Spleen (tissue), 11 donors: ENCODE measurements at regions not wholly inside any gene's neighbourhood (a gene's known extent, or its start where the extent isn't known, plus 50 kb on each side); places are given as distances from the start of the nearest gene placed in this dataset.
A peak's percentile ranks its signal among the peaks of the same experiment; 100 is the strongest.

Experiments used
- DNase-seq: peaks from one replicate; pipeline ENCODE4 v3.0.0-alpha.2; 2020
- H3K27ac ChIP-seq, 8 donors: fragments of 200-600 bp; sonication (generic) in 7 of 8; 1 replicate in 4 of 8; 2 replicates in 4 of 8; pipeline versions ENCODE4 v1.5.0 to v1.8.0; 2016 to 2021; ENCODE audit warnings: inconsistent platforms in 4 of 8, mild to moderate bottlenecking in 4 of 8, moderate library complexity in 1 of 8
- H3K27me3 ChIP-seq, 7 donors: fragments of 200-600 bp; sonication (generic) in 6 of 7; replicated peaks in 1 of 7; 1 replicate in 4 of 7; 2 replicates in 3 of 7; pipeline versions ENCODE4 v1.5.0 to v1.8.0; 2016 to 2021; ENCODE audit warnings: inconsistent platforms in 3 of 7, mild to moderate bottlenecking in 1 of 7
- H3K36me3 ChIP-seq, 6 donors: fragments of 200-600 bp; sonication (generic) in 5 of 6; 1 replicate in 4 of 6; 2 replicates in 2 of 6; pipeline versions ENCODE4 v1.5.0 to v1.8.0; 2016 to 2021; ENCODE audit warnings: inconsistent platforms in 2 of 6
- H3K4me1 ChIP-seq, 6 donors: fragments of 200-600 bp; sonication (generic) in 5 of 6; 1 replicate in 3 of 6; 2 replicates in 3 of 6; pipeline versions ENCODE4 v1.5.0 to v1.8.0; 2016 to 2021; ENCODE audit warnings: inconsistent platforms in 3 of 6
- H3K4me3 ChIP-seq, 8 donors: fragments of 200-600 bp; sonication (generic) in 7 of 8; 1 replicate in 4 of 8; 2 replicates in 4 of 8; pipeline versions ENCODE4 v1.5.0 to v1.8.0; 2016 to 2021; ENCODE audit warnings: inconsistent platforms in 4 of 8, mild to moderate bottlenecking in 4 of 8, moderate library complexity in 2 of 8
- H3K9me3 ChIP-seq, 8 donors: fragments of 200-600 bp; sonication (generic) in 7 of 8; 1 replicate in 4 of 8; 2 replicates in 4 of 8; pipeline versions ENCODE4 v1.5.0 to v1.8.0; 2016 to 2021; ENCODE audit warnings: inconsistent platforms in 4 of 8
- CTCF ChIP-seq, 11 experiments: fragments of 200-600 bp in 7 of 11; fragments of 450-650 bp in 4 of 11; sonication (generic) in 4 of 11; IDR thresholded peaks in 8 of 11; conservative IDR thresholded peaks in 3 of 11; 1 replicate in 7 of 11; 2 replicates in 4 of 11; pipeline versions ENCODE4 v1.4.0 to v1.8.0; 2016 to 2021; ENCODE audit warnings: antibody characterized with exemption in 11 of 11, inconsistent platforms in 4 of 11, mild to moderate bottlenecking in 1 of 11
- POLR2A ChIP-seq, 3 donors: fragments of 450-650 bp; IDR thresholded peaks; one replicate each; pipeline ENCODE4 v1.5.1; 2017; ENCODE audit warnings: antibody characterized with exemption in 3 of 3, mild to moderate bottlenecking in 1 of 3
- POLR2AphosphoS5 ChIP-seq, 3 donors: sonication (generic); formaldehyde crosslinking; IDR thresholded peaks; one replicate each; pipeline ENCODE4 v1.5.1; 2017; ENCODE audit warnings: antibody characterized with exemption in 3 of 3
- WGBS, 5 donors: extraction: QIAGEN DNeasy Blood & Tissue Kit in 3 of 5; methylation state at CpG; one replicate each; pipeline versions ENCODE4 v1.1.5 to v1.1.7; 2013 to 2018; 5-methylcytosine and 5-hydroxymethylcytosine counted together
- intact Hi-C: fragments of 100-400 bp; cut with DNase I; formaldehyde crosslinking; loops from one replicate; pipeline ENCODE4 v1.15.0; 2023; ENCODE audit warnings: low total_unique reads
- donor health status: healthy with polysubstance abuse.
- donor health status: DM: no; HTN: no; CAD: no; lungs with moderate emphysema.
- donor health status: DM: no; HTN: no; CAD: no.
- donor health status: Bipolar disorder and iron deficiency.
- donor health status: healthy.
- donor health status: DM: no; HTN: no; CAD: no.
- donor health status: DM: yes; HTN: yes; CAD: no.

DNA sequence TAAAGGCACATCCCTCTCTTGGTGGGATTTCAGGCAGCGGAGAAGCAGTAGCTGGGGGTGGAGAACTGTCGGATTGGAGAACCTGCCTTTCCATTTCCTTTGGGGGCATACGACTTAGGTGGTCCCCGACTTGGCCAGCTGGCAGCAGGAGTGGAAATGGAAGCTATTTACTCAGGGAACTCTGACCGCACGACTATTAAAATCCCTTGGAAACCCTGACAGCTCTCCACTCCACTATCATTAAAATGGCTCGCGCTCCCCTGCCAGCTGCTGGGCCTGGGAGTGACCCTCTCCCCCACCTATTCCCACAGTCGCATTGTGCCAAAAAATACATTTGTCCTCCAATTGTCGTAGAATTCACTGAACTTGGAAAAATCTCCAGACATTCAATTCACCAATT lies 77.7 kb upstream of the APCDD1 start:
- Histone ChIP-seq H3K27ac (no peak overlapping the region), H3K9me3 (no peaks in the 10 kb centered on the region), H3K36me3 (no peaks in the 10 kb centered on the region), H3K4me3 (no peak overlapping the region), H3K4me1 (peaks cover 0 to 12% (median 5%) of the 10 kb centered on the region in 6 donors), H3K27me3 (no peaks in the 10 kb centered on the region)
- TF ChIP-seq CTCF (IDR thresholded peaks at IDR 0.05 in 8 of 11, conservative IDR thresholded peaks at IDR 0.05 in 3 of 11) (no peak), POLR2A (IDR thresholded peaks at IDR 0.05) (no peak), POLR2AphosphoS5 (IDR thresholded peaks at IDR 0.05) (no peak)
- no peak for DNase-seq
- WGBS, 5 donors: 80 to 94% (median 87%) methylated on average over 10 of the region's 10 CpGs
- intact Hi-C loops: no loop called here

GRCh38 chr18:10377956-10378355 lies 76.5 kb upstream of the APCDD1 start:
- no peak for DNase-seq
- 81 to 94% (median 88%) methylated on average over 1 of the region's 1 CpG for WGBS, 5 donors
- no peaks in the 10 kb centered on the region for H3K9me3 ChIP-seq
- H3K27me3 ChIP-seq: no peaks in the 10 kb centered on the region
- peaks cover 0 to 12% (median 5%) of the 10 kb centered on the region in 6 donors for H3K4me1 ChIP-seq
- TF ChIP-seq CTCF (IDR thresholded peaks at IDR 0.05 in 8 of 11, conservative IDR thresholded peaks at IDR 0.05 in 3 of 11): no peak
- no peak for TF ChIP-seq POLR2A (IDR thresholded peaks at IDR 0.05)
- no peak for TF ChIP-seq POLR2AphosphoS5 (IDR thresholded peaks at IDR 0.05)
- no peak overlapping the region for H3K27ac ChIP-seq
- no peak overlapping the region for H3K4me3 ChIP-seq
- intact Hi-C loops: no loop called here
- no peaks in the 10 kb centered on the region for H3K36me3 ChIP-seq

- intact Hi-C loops: no loop called here
- no peaks in the 10 kb centered on the region for H3K36me3 ChIP-seq
- no peak for DNase-seq
- no peaks in the 10 kb centered on the region for H3K9me3 ChIP-seq
- TF ChIP-seq POLR2A (IDR thresholded peaks at IDR 0.05) (no peak), POLR2AphosphoS5 (IDR thresholded peaks at IDR 0.05) (no peak), CTCF (IDR thresholded peaks at IDR 0.05 in 8 of 11, conservative IDR thresholded peaks at IDR 0.05 in 3 of 11) (no peak)
- H3K4me3 ChIP-seq: no peak overlapping the region
- WGBS, 5 donors: 26 to 37% (median 32%) methylated on average over 6 of the region's 6 CpGs
- H3K4me1 ChIP-seq: peaks cover 0 to 12% (median 5%) of the 10 kb centered on the region in 6 donors
- no peaks in the 10 kb centered on the region for H3K27me3 ChIP-seq
- H3K27ac ChIP-seq: peak overlapping the region in 1 of 8 donors; percentile 47
Observed at GRCh38 chr18:10378688-10379420, 75.6 kb upstream of the APCDD1 start.

GRCh38 chr18:10379522-10379921 lies 74.9 kb upstream of the APCDD1 start:
- Histone ChIP-seq H3K9me3 (no peaks in the 10 kb centered on the region), H3K27ac (peak overlapping the region in 1 of 8 donors; percentile 47), H3K4me1 (peaks cover 0 to 12% (median 5%) of the 10 kb centered on the region in 6 donors), H3K4me3 (no peak overlapping the region), H3K36me3 (no peaks in the 10 kb centered on the region), H3K27me3 (no peaks in the 10 kb centered on the region)
- TF ChIP-seq POLR2AphosphoS5 (IDR thresholded peaks at IDR 0.05): no peak
- TF ChIP-seq POLR2A (IDR thresholded peaks at IDR 0.05): no peak
- TF ChIP-seq CTCF (IDR thresholded peaks at IDR 0.05 in 8 of 11, conservative IDR thresholded peaks at IDR 0.05 in 3 of 11): no peak
- intact Hi-C loops: no loop called here
- WGBS, 5 donors: 39 to 58% (median 56%) methylated on average over 5 of the region's 5 CpGs
- DNase-seq: no peak
